ENCODE measurements at regions not wholly inside any gene's neighbourhood (a gene's known extent, or its start where the extent isn't known, plus 50 kb on each side); places are given as distances from the start of the nearest gene placed in this dataset.
A peak's percentile ranks its signal among the peaks of the same experiment; 100 is the strongest.
"Not testable (repeated sequence)": the region's sequence is repeated elsewhere in the genome, so short reads cannot be mapped to it uniquely, and the experiment has no call there.

- FAIRE-seq: not testable (repeated sequence)
These were observed 351.2 kb upstream of the PIK3R1 start for GRCh38 chr5:67864335-67864734.

- FAIRE-seq: no peak
These were observed 357.0 kb upstream of the PIK3R1 start for GRCh38 chr5:67858471-67859031.

GRCh38 chr5:67857502-67857901 lies 358.1 kb upstream of the PIK3R1 start:
- FAIRE-seq: no peak

DNA sequence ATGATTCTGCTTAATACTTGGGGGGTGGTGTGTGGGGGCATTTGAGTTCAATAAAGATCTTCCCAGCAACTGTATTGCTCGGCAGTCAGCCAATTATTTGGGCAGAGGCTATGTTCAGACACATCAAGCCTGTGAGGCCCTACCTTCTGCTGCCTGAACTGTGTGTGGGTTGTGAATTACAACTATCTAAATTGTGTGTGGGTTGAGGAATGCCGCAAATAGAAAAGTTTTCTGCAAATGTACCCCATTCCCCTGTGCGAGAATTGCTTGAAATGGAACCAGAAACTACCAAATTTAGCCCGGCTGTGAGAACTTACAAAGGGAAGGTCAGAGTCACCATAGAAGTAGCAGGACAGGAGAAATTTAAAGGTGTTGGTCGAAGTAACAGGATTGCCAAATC lies 360.0 kb upstream of the PIK3R1 start:
- FAIRE-seq: no peak

- FAIRE-seq: not testable (repeated sequence)
These were observed 364.6 kb upstream of the PIK3R1 start for GRCh38 chr5:67850906-67851305.

GRCh38 chr5:67844924-67845323 lies 370.6 kb upstream of the PIK3R1 start:
- no peak for FAIRE-seq

- FAIRE-seq: no peak
These were observed 372.8 kb upstream of the PIK3R1 start for GRCh38 chr5:67842806-67843205.

- not testable (repeated sequence) for FAIRE-seq
These were observed 378.3 kb upstream of the PIK3R1 start for GRCh38 chr5:67837225-67837624.

DNA sequence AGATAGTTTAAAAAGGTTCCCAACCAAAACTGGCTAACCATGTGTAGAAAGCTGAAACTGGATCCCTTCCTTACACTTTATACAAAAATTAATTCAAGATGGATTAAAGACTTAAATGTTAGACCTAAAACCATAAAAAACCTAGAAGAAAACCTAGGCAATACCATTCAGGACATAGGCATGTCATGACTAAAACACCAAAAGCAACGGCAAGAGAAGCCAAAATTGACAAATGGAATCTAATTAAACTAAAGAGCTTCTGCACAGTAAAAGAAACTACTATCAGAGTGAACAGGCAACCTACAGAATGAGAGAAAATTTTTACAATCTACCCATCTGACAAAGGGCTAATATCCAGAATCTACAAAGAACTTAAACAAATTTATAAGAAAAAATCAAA lies 379.1 kb upstream of the PIK3R1 start:
- not testable (repeated sequence) for FAIRE-seq

GRCh38 chr5:67831048-67831447 lies 384.5 kb upstream of the PIK3R1 start:
- no peak for FAIRE-seq

- no peak for FAIRE-seq
These were observed 388.0 kb upstream of the PIK3R1 start for GRCh38 chr5:67827541-67827940.

DNA sequence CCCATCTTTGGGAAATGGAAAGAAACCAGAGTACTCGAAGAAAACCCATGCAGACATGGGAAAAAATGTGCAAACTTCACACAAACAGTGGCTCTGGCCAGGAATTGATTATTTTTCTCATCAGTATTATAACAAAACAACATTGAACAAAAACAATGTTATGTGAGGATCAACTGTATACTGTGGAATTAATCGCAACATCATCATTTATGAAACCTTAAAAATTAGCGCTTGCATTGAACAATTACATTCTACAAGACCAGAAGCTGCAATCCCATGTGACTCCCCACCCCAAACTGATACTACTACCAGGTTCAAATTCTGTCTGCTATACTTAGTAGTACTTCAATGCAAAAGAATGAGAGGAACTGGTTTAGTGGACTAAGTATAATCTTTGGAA lies 390.7 kb upstream of the PIK3R1 start:
- no peak for FAIRE-seq

- FAIRE-seq: no peak
These were observed 397.9 kb upstream of the PIK3R1 start for GRCh38 chr5:67817652-67818051.

DNA sequence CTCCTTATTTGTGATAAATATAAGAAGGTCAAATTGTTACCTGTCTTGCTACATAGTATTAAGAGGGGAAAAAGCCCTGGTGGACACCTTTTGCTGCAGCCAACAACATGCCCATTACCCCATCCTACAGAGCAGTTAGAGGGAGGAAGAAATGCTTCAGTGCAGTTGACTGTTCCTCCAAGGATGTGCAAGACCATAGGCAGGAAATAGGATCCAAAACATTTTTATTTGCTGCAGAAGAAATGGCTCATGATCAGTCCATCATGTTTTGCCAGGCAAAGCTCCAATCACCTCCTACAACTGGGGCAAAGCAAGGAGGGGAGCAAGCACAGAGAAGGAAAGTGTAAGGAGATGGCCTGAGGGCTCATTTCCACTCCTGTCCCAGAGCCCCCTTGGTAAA lies 399.1 kb upstream of the PIK3R1 start:
- no peak for FAIRE-seq

DNA sequence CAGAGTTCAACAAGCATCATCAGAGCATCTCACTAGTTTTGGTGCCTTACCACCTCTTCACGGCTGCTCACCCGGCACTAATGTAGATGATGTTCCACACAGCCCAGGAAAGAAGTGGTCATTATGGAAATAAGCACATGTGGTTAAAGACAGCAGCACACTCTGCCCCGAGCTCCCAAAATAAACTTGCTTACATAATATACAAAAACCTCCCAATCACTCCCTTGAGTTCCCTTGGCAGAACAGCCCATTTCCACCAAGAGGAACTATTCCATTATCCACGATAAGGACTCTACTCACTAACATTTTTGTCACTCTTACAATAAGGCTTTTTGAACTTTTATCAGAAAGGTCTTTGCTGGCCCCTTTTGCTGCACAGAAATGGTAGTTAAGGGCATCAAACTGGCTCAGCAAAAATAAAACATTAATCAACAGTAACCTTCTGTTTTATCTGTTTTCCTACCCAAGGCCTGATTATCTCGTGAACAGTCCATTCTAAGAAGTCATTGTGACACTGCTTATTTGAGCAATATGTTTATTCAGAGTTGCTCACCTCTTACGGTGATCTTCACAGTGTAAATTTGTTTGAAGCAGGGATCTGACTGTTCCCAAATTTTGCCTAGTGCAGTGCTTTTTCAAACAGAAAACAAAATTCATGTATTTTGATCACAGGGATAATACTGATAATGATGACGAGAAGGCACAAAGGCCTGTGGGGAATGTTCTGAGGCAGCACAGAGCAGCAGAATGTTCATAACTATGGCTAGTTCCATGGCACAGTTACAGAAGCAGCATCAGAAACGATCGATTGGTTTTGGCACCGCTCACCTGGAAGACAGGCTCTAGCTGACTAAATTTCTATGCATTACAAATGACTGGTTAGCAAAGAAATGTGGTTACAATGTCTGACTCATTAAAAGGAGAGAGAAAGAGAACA lies 399.8 kb upstream of the PIK3R1 start:
- no peak for FAIRE-seq

DNA sequence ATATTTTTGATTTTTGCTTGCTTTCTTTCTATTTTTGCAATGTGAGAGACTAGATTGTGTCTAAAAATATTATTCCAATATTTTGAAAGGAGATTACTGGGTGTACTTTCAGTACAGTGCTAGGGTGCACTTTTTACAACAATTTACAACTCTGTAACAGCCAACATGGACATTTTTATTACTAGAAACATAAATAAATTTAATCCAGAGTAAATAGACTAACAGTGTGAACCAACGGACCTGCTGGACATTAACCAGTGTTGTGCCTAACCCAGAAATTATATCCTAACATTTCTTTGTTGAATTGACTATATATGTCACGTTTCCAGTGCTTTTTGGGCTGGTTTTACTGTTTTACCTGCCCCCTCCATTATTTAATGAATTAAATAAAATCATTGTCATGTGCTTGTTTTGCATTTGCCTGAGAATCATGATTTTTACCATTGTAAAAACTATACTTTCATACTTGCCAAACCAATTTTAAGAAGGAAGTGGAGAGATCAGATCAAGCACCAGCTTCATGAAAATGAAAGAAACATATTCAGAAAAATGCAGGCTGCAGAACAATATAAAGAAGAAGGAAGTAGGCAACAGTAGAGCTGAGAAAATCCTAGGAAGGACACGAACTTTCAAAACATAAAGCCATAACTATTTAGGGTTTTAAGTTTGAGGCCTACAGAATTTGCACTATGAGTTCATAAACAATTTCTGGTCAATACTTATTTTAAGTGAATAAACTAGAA lies 400.8 kb upstream of the PIK3R1 start:
- peak; percentile 21 for FAIRE-seq

DNA sequence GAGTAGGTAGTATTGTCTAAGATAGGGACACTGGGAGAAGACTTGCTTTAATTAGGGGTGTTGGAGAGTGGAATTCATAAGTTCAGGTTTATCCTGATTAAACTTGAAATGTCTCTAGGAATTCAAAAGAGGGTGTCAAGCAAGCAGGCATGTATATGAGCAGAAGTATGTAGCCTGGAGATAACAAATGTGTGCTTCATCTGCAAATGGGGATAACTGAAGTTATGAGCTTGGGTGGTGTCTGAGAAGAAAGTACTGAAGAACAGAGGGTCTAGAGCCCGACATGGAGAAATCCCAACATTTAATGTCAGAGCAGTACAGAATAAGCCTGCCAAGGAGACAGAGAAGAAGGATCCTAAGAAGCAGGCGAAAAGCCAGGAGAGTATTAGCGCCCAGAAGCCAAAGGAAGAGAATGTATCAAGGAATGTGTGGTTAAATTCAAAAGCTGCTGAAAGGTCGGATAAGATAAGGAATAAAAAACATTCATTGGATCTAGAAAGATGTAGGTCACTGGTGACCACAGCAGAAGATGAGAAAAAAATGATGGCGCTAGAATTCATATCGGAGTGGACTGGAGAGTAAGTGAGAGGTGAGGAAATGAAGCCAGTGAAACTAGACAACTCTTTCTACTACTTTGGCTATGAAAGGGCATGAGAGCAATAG lies 401.5 kb upstream of the PIK3R1 start:
- no peak for FAIRE-seq

- FAIRE-seq: no peak
These were observed 406.0 kb upstream of the PIK3R1 start for GRCh38 chr5:67809589-67809988.

DNA sequence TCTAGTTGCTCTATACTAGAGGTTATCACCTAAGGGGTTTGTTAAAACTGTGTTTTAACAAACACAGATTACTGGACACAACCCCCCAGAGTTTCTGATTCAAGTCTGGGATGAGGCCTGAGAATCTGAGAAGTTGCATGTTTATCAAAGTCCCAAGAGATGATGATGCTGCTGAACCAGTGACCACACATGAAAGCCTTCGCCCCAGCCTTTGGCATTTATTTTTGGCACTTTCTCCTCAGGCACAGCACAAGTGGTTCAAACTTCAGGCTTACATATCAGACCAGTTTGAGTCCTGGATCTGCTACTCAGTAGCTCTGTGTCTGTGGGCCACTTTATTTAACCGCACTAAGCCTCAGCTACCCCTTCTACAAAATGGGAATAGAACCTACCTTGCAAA lies 407.2 kb upstream of the PIK3R1 start:
- no peak for FAIRE-seq

DNA sequence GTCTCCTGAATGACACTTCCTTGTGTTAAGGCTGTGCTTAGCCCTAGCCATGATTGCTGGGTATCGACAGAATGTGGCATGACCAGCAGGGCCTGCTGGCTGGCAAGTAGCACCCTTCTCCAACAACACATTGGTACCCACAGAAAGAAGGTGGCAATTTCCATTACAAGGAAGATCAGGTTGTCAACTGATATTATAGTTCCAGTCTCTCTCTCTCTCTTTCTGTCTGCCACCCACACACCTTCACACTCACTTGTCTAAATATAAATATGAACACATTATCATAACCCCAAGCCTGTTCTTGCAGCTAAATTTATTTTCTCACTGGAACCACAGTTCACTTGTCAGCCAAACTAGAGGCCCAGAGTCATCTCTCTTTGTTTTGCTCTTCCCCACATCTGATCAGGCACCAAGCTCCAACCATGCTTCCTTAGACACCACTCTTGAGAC lies 408.1 kb upstream of the PIK3R1 start:
- FAIRE-seq: peak; percentile 21

- peak; percentile 70 for FAIRE-seq
These were observed 408.7 kb upstream of the PIK3R1 start for GRCh38 chr5:67806654-67807438.

GRCh38 chr5:67805666-67806348 lies 409.7 kb upstream of the PIK3R1 start:
- no peak for FAIRE-seq

Data from islet of Langerhans (tissue), 1 donor.